Activated CD4-positive, alpha-beta T cell treated with anti-CD3 and anti-CD28 coated beads, Interleukin-2, amount 50 U/mL, for 16 hours (primary cell): ENCODE measurements at regions not wholly inside any gene's neighbourhood (a gene's known extent, or its start where the extent isn't known, plus 50 kb on each side); places are given as distances from the start of the nearest gene placed in this dataset.
"Not testable (repeated sequence)": the region's sequence is repeated elsewhere in the genome, so short reads cannot be mapped to it uniquely, and the experiment has no call there.

Experiments
- DNase-seq: peaks from one replicate; pipeline ENCODE4 v3.0.0-alpha.2; 2020

GRCh38 chr11:67940440-67940839 is 63.5 kb downstream of the UNC93B1 start:
- not testable (repeated sequence) for DNase-seq

GRCh38 chr11:67938964-67939363 is 64.9 kb downstream of the UNC93B1 start:
- DNase-seq, result not testable (repeated sequence)

GRCh38 chr11:67938371-67938770 is 65.5 kb downstream of the UNC93B1 start:
- not testable (repeated sequence) for DNase-seq

- DNase-seq, result not testable (repeated sequence)
These were observed 80.3 kb downstream of the UNC93B1 start for GRCh38 chr11:67923565-67923964.

GRCh38 chr11:67920546-67920945 is 83.4 kb downstream of the UNC93B1 start:
- DNase-seq, result peak; percentile 21

GRCh38 chr11:67912184-67912583 is 91.7 kb downstream of the UNC93B1 start:
- DNase-seq, result not testable (repeated sequence)

- DNase-seq, result not testable (repeated sequence)
These were observed 92.7 kb downstream of the UNC93B1 start for GRCh38 chr11:67911211-67911610.

- DNase-seq, result not testable (repeated sequence)
These were observed 93.1 kb downstream of the UNC93B1 start for GRCh38 chr11:67910803-67911202.

GRCh38 chr11:67906969-67907368 is 96.9 kb downstream of the UNC93B1 start:
- DNase-seq, result not testable (repeated sequence)

GRCh38 chr11:67899462-67899861 is 104.4 kb downstream of the UNC93B1 start:
- DNase-seq, result peak; percentile 16

GRCh38 chr11:67893487-67893886 is 110.4 kb downstream of the UNC93B1 start:
- DNase-seq, result not testable (repeated sequence)

- not testable (repeated sequence) for DNase-seq
These were observed 114.3 kb downstream of the UNC93B1 start for GRCh38 chr11:67889646-67890045.

GRCh38 chr11:67888056-67888455 is 115.8 kb downstream of the UNC93B1 start:
- not testable (repeated sequence) for DNase-seq

GRCh38 chr11:67886672-67887071 is 117.2 kb downstream of the UNC93B1 start:
- DNase-seq, result not testable (repeated sequence)

GRCh38 chr11:67886207-67886606 is 117.7 kb downstream of the UNC93B1 start:
- DNase-seq, result not testable (repeated sequence)

- not testable (repeated sequence) for DNase-seq
These were observed 118.3 kb downstream of the UNC93B1 start for GRCh38 chr11:67885574-67885973.

- DNase-seq, result peak; percentile 61
These were observed 118.9 kb downstream of the UNC93B1 start for GRCh38 chr11:67884761-67885558.

- DNase-seq, result peak; percentile 46
These were observed 119.7 kb downstream of the UNC93B1 start for GRCh38 chr11:67884073-67884757.

- DNase-seq, result not testable (repeated sequence)
These were observed 121.6 kb downstream of the UNC93B1 start for GRCh38 chr11:67882304-67882703.

- not testable (repeated sequence) for DNase-seq
These were observed 122.1 kb downstream of the UNC93B1 start for GRCh38 chr11:67881836-67882235.

GRCh38 chr11:67880594-67881196 is 123.2 kb downstream of the UNC93B1 start:
- DNase-seq, result not testable (repeated sequence)

- DNase-seq, result not testable (repeated sequence)
These were observed 125.2 kb downstream of the UNC93B1 start for GRCh38 chr11:67878666-67879065.

- DNase-seq, result not testable (repeated sequence)
These were observed 126.6 kb downstream of the UNC93B1 start for GRCh38 chr11:67877316-67877715.
